Parathyroid adenoma (tissue), 2 donors: ENCODE measurements at regions not wholly inside any gene's neighbourhood (a gene's known extent, or its start where the extent isn't known, plus 50 kb on each side); places are given as distances from the start of the nearest gene placed in this dataset.
"Not testable (repeated sequence)": the region's sequence is repeated elsewhere in the genome, so short reads cannot be mapped to it uniquely, and the experiment has no call there.

Experiments used
- H2AFZ ChIP-seq: fragments of 300-600 bp; sonication (generic); one replicate; pipeline ENCODE4 v1.7.0; 2017; ENCODE audit warnings: antibody characterized with exemption, mild to moderate bottlenecking
- H3K27ac ChIP-seq: fragments of 300-600 bp; sonication (generic); one replicate; pipeline ENCODE4 v1.7.0; 2017
- H3K27me3 ChIP-seq: fragments of 300-600 bp; sonication (generic); one replicate; pipeline ENCODE4 v1.7.0; 2017; ENCODE audit warnings: low read length; ENCODE audit not compliant: control insufficient read depth, insufficient read depth
- H3K36me3 ChIP-seq: fragments of 300-600 bp; sonication (generic); one replicate; pipeline ENCODE4 v1.7.0; 2017; ENCODE audit warnings: low read length; ENCODE audit not compliant: control insufficient read depth, insufficient read depth
- H3K4me1 ChIP-seq: fragments of 300-600 bp; sonication (generic); one replicate; pipeline ENCODE4 v1.7.0; 2017; ENCODE audit warnings: control low read depth
- H3K4me2 ChIP-seq: fragments of 300-600 bp; sonication (generic); one replicate; pipeline ENCODE4 v1.7.0; 2017; ENCODE audit warnings: low read length
- H3K4me3 ChIP-seq: fragments of 300-600 bp; sonication (generic); one replicate; pipeline ENCODE4 v1.7.0; 2017; ENCODE audit warnings: low read depth, low read length
- H3K79me2 ChIP-seq: fragments of 300-600 bp; sonication (generic); one replicate; pipeline ENCODE4 v1.7.0; 2017; ENCODE audit warnings: control low read depth
- H3K9ac ChIP-seq: fragments of 300-600 bp; sonication (generic); one replicate; pipeline ENCODE4 v1.7.0; 2017; ENCODE audit warnings: mild to moderate bottlenecking
- H3K9me3 ChIP-seq: fragments of 300-600 bp; sonication (generic); one replicate; pipeline ENCODE4 v1.7.0; 2017; ENCODE audit warnings: low read length; ENCODE audit not compliant: control insufficient read depth
- CTCF ChIP-seq: fragments of 300-600 bp; sonication (generic); IDR thresholded peaks from one replicate; pipeline ENCODE4 v1.7.0; 2017; ENCODE audit warnings: antibody characterized with exemption, mild to moderate bottlenecking
- donor health status: primary hyperparathyroidism.

- no peaks in the 10 kb centered on the region for H3K4me1 ChIP-seq
- H3K9me3 ChIP-seq: peaks cover 2% of the 10 kb centered on the region
- H3K4me2 ChIP-seq: no peak overlapping the region
- no peaks in the 10 kb centered on the region for H3K27me3 ChIP-seq
- no peak overlapping the region for H3K9ac ChIP-seq
- no peak for TF ChIP-seq CTCF
- no peak overlapping the region for H3K4me3 ChIP-seq
- H3K27ac ChIP-seq: no peak overlapping the region
- H2AFZ ChIP-seq: no peak overlapping the region
- H3K79me2 ChIP-seq: no peaks in the 10 kb centered on the region
- H3K36me3 ChIP-seq: no peaks in the 10 kb centered on the region
Observed at GRCh38 chr7:81260152-81260551, 341.3 kb upstream of the SEMA3C start.

- no peak overlapping the region for H3K4me2 ChIP-seq
- H3K27ac ChIP-seq: no peak overlapping the region
- no peaks in the 10 kb centered on the region for H3K4me1 ChIP-seq
- no peaks in the 10 kb centered on the region for H3K27me3 ChIP-seq
- no peak overlapping the region for H2AFZ ChIP-seq
- peaks cover 2% of the 10 kb centered on the region for H3K9me3 ChIP-seq
- H3K9ac ChIP-seq: no peak overlapping the region
- H3K4me3 ChIP-seq: no peak overlapping the region
- no peaks in the 10 kb centered on the region for H3K36me3 ChIP-seq
- H3K79me2 ChIP-seq: no peaks in the 10 kb centered on the region
- no peak for TF ChIP-seq CTCF
Observed at GRCh38 chr7:81256991-81257390, 338.1 kb upstream of the SEMA3C start.

DNA sequence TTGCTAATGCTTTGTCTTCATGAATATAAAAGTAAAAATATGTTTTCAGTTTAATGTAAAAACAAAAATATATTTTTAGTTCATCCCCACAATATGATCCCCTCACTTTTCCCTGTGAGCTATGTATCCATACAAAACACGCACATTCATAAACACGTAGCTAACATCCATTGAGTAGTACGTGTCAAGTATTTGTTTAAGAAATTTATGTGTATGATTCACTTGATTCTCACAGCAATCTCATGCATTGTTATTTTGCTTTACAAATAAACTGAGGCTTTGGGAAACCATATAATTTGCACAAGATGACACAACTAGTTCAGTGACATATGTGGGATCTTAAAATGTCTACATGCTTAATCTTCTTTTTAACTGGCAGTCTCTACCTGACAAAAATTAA lies 329.6 kb upstream of the SEMA3C start:
- no peaks in the 10 kb centered on the region for H3K27me3 ChIP-seq
- H3K9ac ChIP-seq: no peak overlapping the region
- TF ChIP-seq CTCF: no peak
- H3K79me2 ChIP-seq: no peaks in the 10 kb centered on the region
- H3K4me3 ChIP-seq: no peak overlapping the region
- no peak overlapping the region for H2AFZ ChIP-seq
- no peak overlapping the region for H3K27ac ChIP-seq
- H3K4me2 ChIP-seq: no peak overlapping the region
- no peaks in the 10 kb centered on the region for H3K4me1 ChIP-seq
- H3K36me3 ChIP-seq: no peaks in the 10 kb centered on the region
- H3K9me3 ChIP-seq: no peaks in the 10 kb centered on the region

GRCh38 chr7:81247364-81247763 lies 328.5 kb upstream of the SEMA3C start:
- not testable (repeated sequence) for H3K9ac ChIP-seq, H3K4me2 ChIP-seq, H3K9me3 ChIP-seq, H3K27me3 ChIP-seq, H3K36me3 ChIP-seq, H2AFZ ChIP-seq, H3K4me3 ChIP-seq, H3K79me2 ChIP-seq, H3K4me1 ChIP-seq, H3K27ac ChIP-seq

DNA sequence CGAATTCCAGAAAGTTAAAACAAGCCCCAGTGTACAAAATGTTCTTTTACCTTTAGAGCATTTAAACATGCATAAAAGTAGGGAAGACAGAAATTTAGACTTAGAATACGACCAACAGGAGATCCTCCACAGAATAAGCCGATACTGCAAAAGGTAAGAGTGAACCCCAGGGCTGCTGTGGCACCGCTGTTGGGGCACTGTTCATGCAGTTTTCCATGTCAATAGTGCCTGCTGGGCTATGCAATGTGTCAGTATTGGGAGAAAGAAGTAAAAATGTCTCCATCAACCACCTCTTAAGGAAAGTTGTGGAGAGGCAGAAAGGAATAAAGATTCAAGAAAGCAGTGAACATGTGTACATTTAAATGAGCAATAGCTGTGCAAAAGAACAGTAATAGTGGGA lies 326.5 kb upstream of the SEMA3C start:
- H3K9me3 ChIP-seq: no peaks in the 10 kb centered on the region
- H3K4me3 ChIP-seq: no peak overlapping the region
- no peak overlapping the region for H3K4me2 ChIP-seq
- TF ChIP-seq CTCF: no peak
- H3K36me3 ChIP-seq: no peaks in the 10 kb centered on the region
- H2AFZ ChIP-seq: no peak overlapping the region
- H3K27ac ChIP-seq: no peak overlapping the region
- H3K4me1 ChIP-seq: no peaks in the 10 kb centered on the region
- no peak overlapping the region for H3K9ac ChIP-seq
- H3K79me2 ChIP-seq: no peaks in the 10 kb centered on the region
- no peaks in the 10 kb centered on the region for H3K27me3 ChIP-seq
